HG02884 (cell line): ENCODE measurements at regions not wholly inside any gene's neighbourhood (a gene's known extent, or its start where the extent isn't known, plus 50 kb on each side); places are given as distances from the start of the nearest gene placed in this dataset.

ENCODE experiments used
- ATAC-seq: cut with Tn5 transposase; IDR thresholded peaks from one replicate; pipeline ENCODE4 v1.9.1; 2021; ENCODE audit warnings: mild to moderate bottlenecking, moderate library complexity; ENCODE audit not compliant: unreplicated experiment

- ATAC-seq, result no peak
Measured at GRCh38 chr11:115005663-115006062, 327.3 kb downstream of the NXPE2 start.

- ATAC-seq, result no peak
Measured at GRCh38 chr11:115007851-115008250, 329.5 kb downstream of the NXPE2 start.

- no peak for ATAC-seq
Measured at GRCh38 chr11:115008799-115009198, 330.5 kb downstream of the NXPE2 start.

- no peak for ATAC-seq
Measured at GRCh38 chr11:115017529-115017928, 339.2 kb downstream of the NXPE2 start.

- ATAC-seq, result no peak
Measured at GRCh38 chr11:115030166-115030565, 351.8 kb downstream of the NXPE2 start.

GRCh38 chr11:115036406-115037180 lies 358.3 kb downstream of the NXPE2 start:
- no peak for ATAC-seq

- ATAC-seq, result no peak
Measured at GRCh38 chr11:115042002-115042401, 363.7 kb downstream of the NXPE2 start.

GRCh38 chr11:115047631-115048030 lies 369.3 kb downstream of the NXPE2 start:
- no peak for ATAC-seq

- ATAC-seq, result no peak
Measured at GRCh38 chr11:115049796-115050195, 371.5 kb downstream of the NXPE2 start.

- ATAC-seq, result no peak
Measured at GRCh38 chr11:115050756-115051155, 372.4 kb downstream of the NXPE2 start.

- no peak for ATAC-seq
Measured at GRCh38 chr11:115051938-115052590, 373.7 kb downstream of the NXPE2 start.

- ATAC-seq, result no peak
Measured at GRCh38 chr11:115052601-115053000, 374.3 kb downstream of the NXPE2 start.

- ATAC-seq, result no peak
Measured at GRCh38 chr11:115054570-115055538, 376.5 kb downstream of the NXPE2 start.

GRCh38 chr11:115056514-115056913 lies 378.2 kb downstream of the NXPE2 start:
- no peak for ATAC-seq

GRCh38 chr11:115060840-115061239 lies 382.5 kb downstream of the NXPE2 start:
- no peak for ATAC-seq

- no peak for ATAC-seq
Measured at GRCh38 chr11:115065314-115065713, 387.0 kb downstream of the NXPE2 start.

GRCh38 chr11:115065830-115066664 lies 387.7 kb downstream of the NXPE2 start:
- ATAC-seq, result no peak

GRCh38 chr11:115067471-115067870 lies 389.1 kb downstream of the NXPE2 start:
- ATAC-seq, result no peak

- no peak for ATAC-seq
Measured at GRCh38 chr11:115067900-115068530, 389.7 kb downstream of the NXPE2 start.

- ATAC-seq, result no peak
Measured at GRCh38 chr11:115069599-115069998, 391.3 kb downstream of the NXPE2 start.
